ENCODE measurements at regions not wholly inside any gene's neighbourhood (a gene's known extent, or its start where the extent isn't known, plus 50 kb on each side); places are given as distances from the start of the nearest gene placed in this dataset.

DNA sequence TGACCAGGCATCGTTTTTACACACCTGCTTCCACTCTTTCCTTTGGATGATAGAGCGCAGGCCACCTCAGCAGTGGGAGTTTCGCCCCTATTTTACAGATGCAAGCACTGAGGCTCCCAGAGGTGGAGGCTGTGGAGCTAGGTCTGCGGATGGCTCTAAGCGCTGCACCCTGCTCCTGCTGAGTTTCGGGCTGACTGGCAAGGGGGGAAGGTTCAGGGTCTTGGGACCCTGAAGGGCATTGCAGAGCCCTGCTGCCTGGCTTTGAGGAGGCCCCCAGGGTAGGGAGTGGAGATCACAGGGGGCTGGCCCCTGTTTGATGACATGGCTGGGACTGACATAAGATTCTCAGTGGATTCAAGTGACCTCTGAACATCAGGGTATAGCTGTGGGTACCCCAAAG is 62.8 kb upstream of the NKX1-1 start:
- Histone ChIP-seq H3K9me3 (no peaks in the 10 kb centered on the region), H3K4me3 (no peak overlapping the region), H3K4me1 (no peaks in the 10 kb centered on the region), H3K36me3 (no peaks in the 10 kb centered on the region), H3K27ac (no peak overlapping the region), H3K27me3 (peaks cover 0 to 12% of the 10 kb centered on the region in 2 donors)
- no peak for TF ChIP-seq POLR2A (IDR thresholded peaks at IDR 0.05)
- no peak for TF ChIP-seq CTCF (IDR thresholded peaks at IDR 0.05)
- intact Hi-C loops (cut with DNase I; ENCODE audit: low total_unique reads) = no loop called here
- DNase-seq = peak in 1 of 2 donors; percentile 4

DNA sequence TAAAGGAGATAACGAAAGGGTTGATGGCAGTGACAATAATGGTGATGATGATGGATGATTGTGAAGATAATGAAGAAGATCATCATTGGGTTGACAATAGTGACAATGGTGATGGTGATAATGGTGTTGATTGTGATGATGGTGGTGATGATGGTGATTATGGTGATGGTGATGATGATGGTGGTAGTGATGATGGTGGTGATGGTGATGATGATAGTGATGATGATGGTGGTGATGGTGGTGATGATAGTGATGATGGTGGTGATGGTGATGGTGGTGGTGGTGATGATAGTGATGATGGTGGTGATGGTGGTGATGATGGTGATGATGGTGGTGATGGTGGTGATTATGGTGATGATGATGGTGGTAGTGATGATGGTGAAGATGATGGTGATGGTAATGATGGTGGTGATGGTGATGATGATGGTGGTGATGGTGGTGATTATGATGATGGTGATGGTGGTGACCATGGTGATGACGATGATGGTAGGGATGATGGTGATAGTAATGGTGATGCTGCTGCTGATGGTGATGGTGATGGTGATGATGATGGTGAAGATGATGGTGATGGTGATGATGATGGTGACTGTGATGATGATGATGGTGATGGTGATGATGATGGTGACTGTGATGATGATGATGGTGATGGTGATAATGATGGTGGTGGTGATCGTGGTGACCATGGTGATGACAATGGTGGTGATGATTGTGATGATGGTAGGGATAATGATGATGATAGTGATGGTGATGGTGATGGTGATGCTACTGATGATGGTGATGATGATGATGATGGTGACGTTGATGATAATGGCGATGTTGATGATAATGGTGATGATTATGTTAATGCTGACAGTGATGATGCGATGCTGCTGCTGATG is 61.6 kb upstream of the NKX1-1 start:
- TF ChIP-seq CTCF (IDR thresholded peaks at IDR 0.05) (no peak), POLR2A (IDR thresholded peaks at IDR 0.05) (no peak)
- H3K27ac ChIP-seq = no peak overlapping the region
- no peaks in the 10 kb centered on the region for H3K9me3 ChIP-seq
- no peaks in the 10 kb centered on the region for H3K36me3 ChIP-seq
- no peak for DNase-seq
- intact Hi-C loops (cut with DNase I; ENCODE audit: low total_unique reads) = no loop called here
- H3K27me3 ChIP-seq = peaks cover 0 to 7% of the 10 kb centered on the region in 2 donors
- H3K4me3 ChIP-seq = no peak overlapping the region
- H3K4me1 ChIP-seq = no peaks in the 10 kb centered on the region

DNA sequence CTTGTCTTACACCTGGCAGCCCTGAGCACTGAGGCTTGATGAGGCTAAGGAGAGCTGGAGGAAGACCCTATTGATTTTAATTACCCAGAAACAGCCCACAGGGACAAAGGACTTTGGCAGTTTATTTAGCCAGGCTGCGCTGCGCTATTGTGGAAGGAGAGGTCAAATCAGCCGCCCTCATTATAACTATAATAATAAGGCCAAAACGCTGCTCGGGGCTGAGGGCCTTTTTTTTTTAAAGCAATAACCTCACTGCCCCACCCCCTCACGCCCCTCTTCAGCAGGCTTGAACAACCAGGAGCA is 60.6 kb upstream of the NKX1-1 start:
- Histone ChIP-seq H3K4me3 (no peak overlapping the region), H3K4me1 (no peaks in the 10 kb centered on the region), H3K36me3 (no peaks in the 10 kb centered on the region), H3K9me3 (no peaks in the 10 kb centered on the region), H3K27ac (no peak overlapping the region), H3K27me3 (peaks cover 0 to 7% of the 10 kb centered on the region in 2 donors)
- no peak for TF ChIP-seq POLR2A (IDR thresholded peaks at IDR 0.05)
- TF ChIP-seq CTCF (IDR thresholded peaks at IDR 0.05) = no peak
- intact Hi-C loops (cut with DNase I; ENCODE audit: low total_unique reads) = no loop called here
- DNase-seq = no peak

DNA sequence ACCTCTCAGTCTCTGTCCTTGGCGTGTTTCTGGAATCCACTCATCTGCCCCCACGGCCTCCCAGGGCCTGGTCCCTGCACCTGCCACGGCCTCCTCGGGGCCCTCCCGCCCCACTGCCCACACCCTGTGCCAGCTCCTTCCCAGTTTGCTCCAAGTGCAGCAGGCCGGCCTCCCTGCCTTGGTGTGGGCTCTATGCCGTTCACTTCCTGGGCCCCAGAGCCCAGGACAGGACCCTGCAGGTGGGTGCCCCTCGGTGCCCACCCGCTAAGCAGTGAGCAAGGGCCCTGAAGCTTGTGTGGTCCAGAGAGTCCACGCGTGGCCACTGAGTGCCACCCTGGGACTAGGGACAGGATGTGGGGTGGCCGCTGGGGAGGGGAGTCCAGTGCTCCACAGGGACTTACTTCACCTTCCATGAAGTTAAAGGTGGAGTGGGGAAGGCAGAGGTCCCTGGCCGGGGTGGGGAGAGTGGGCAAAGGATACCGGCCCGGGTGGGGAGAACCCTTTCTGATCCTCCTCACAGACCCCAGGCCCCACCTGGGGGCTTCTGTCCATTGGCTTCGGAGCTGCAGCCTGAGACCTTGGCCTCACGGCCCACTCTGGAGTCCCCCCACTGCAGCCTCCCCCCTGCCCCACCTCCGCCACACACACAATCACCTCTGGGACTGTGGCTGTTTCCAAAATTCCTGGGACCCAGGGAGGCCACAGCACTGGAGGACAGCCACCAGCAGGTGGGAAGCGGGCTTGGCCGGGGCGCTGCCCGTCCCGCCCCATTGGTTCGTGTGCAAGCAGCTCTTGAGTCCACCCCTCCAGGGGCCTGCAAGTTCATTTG is 60.0 kb upstream of the NKX1-1 start:
- intact Hi-C loops (cut with DNase I; ENCODE audit: low total_unique reads) = no loop called here
- H3K27me3 ChIP-seq = peaks cover 0 to 4% of the 10 kb centered on the region in 2 donors
- H3K4me1 ChIP-seq = no peaks in the 10 kb centered on the region
- no peak overlapping the region for H3K4me3 ChIP-seq
- no peaks in the 10 kb centered on the region for H3K9me3 ChIP-seq
- no peak overlapping the region for H3K27ac ChIP-seq
- peak in 1 of 2 donors; percentile 8 for DNase-seq
- TF ChIP-seq CTCF (IDR thresholded peaks at IDR 0.05) (no peak), POLR2A (IDR thresholded peaks at IDR 0.05) (no peak)
- H3K36me3 ChIP-seq = no peaks in the 10 kb centered on the region

Data from uterus (tissue), 3 donors.